ENCODE measurements at regions not wholly inside any gene's neighbourhood (a gene's known extent, or its start where the extent isn't known, plus 50 kb on each side); places are given as distances from the start of the nearest gene placed in this dataset.
"Not testable (repeated sequence)": the region's sequence is repeated elsewhere in the genome, so short reads cannot be mapped to it uniquely, and the experiment has no call there.

DNA sequence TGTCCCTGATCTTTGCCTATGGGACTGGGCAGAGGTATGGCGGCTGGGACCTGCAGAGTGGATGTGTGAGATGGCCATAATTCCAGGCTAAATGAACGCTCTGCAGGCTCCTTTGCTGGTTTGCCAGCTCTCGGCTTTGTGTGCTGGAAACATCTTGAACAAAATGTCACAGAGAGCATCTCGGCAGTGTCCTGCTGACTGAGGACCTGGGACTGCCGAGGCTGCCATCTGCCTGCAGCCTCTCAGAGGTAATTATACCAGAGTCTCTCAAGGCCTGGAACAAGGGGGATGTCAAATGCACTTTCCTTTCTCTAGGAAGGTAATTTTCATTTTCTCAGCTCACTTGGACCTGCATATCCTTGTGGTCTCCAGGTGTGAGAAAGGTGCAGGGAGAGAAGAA is 354.2 kb downstream of the PDCD6IP start:
- Histone ChIP-seq H3K4me1 (no peaks in the 10 kb centered on the region), H3K27me3 (no peaks in the 10 kb centered on the region), H3K9me3 (no peaks in the 10 kb centered on the region), H3K4me3 (no peak overlapping the region), H3K36me3 (no peaks in the 10 kb centered on the region), H3K27ac (no peak overlapping the region)
- intact Hi-C loops (cut with DNase I), result no loop called here
- TF ChIP-seq, protein P1, sequence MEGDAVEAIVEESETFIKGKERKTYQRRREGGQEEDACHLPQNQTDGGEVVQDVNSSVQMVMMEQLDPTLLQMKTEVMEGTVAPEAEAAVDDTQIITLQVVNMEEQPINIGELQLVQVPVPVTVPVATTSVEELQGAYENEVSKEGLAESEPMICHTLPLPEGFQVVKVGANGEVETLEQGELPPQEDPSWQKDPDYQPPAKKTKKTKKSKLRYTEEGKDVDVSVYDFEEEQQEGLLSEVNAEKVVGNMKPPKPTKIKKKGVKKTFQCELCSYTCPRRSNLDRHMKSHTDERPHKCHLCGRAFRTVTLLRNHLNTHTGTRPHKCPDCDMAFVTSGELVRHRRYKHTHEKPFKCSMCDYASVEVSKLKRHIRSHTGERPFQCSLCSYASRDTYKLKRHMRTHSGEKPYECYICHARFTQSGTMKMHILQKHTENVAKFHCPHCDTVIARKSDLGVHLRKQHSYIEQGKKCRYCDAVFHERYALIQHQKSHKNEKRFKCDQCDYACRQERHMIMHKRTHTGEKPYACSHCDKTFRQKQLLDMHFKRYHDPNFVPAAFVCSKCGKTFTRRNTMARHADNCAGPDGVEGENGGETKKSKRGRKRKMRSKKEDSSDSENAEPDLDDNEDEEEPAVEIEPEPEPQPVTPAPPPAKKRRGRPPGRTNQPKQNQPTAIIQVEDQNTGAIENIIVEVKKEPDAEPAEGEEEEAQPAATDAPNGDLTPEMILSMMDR (IDR thresholded peaks at IDR 0.05), result no peak
- no peak for DNase-seq (ENCODE audit: low spot score in 2 of 2)

DNA sequence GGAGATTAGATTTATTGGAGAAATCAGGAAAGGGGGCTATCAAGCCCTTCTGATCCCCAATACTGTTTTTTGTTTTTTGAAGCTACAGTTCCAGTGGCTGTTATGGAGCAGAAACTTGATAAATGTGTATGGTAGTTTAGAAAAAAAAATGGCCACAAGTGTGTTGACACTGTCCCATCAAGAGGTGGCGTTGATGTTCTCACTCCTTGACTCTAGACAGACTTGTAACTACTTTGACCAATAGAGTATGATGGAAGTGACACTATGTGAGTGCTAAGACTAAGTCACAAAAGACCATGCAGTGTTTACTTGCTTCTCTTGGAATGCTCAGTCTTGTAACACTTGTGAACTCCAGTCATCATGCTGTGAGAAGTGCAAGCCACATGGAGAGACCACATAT is 356.7 kb downstream of the PDCD6IP start:
- Histone ChIP-seq H3K9me3 (no peaks in the 10 kb centered on the region), H3K27me3 (no peaks in the 10 kb centered on the region), H3K36me3 (no peaks in the 10 kb centered on the region), H3K27ac (no peak overlapping the region), H3K4me3 (no peak overlapping the region), H3K4me1 (no peaks in the 10 kb centered on the region)
- no peak for DNase-seq (ENCODE audit: low spot score in 2 of 2)
- intact Hi-C loops (cut with DNase I), result no loop called here
- TF ChIP-seq, protein P1 (IDR thresholded peaks at IDR 0.05), result no peak

DNA sequence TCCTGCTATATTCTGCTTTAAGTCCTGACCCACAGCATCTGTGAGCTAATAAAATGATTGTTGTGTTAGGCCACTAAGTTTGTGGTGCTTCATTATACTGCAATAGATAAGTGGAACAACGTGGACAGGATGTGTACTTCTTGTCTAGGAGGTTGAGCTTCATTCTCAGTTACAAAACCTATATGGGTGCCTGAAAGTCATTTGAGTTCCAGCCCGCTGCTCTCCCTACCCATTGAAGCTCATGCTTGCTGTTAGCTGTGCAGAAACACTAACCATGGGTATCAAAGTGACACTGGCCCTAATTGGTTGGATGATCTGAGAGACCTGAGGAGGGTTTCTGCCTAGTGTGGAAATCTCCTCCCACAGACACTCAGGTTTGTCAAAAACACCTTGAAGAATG is 357.2 kb downstream of the PDCD6IP start:
- Histone ChIP-seq H3K36me3 (no peaks in the 10 kb centered on the region), H3K27ac (no peak overlapping the region), H3K9me3 (no peaks in the 10 kb centered on the region), H3K27me3 (no peaks in the 10 kb centered on the region), H3K4me3 (no peak overlapping the region), H3K4me1 (no peaks in the 10 kb centered on the region)
- TF ChIP-seq, protein P1 (IDR thresholded peaks at IDR 0.05), result no peak
- intact Hi-C loops (cut with DNase I), result no loop called here
- DNase-seq (ENCODE audit: low spot score in 2 of 2), result no peak

DNA sequence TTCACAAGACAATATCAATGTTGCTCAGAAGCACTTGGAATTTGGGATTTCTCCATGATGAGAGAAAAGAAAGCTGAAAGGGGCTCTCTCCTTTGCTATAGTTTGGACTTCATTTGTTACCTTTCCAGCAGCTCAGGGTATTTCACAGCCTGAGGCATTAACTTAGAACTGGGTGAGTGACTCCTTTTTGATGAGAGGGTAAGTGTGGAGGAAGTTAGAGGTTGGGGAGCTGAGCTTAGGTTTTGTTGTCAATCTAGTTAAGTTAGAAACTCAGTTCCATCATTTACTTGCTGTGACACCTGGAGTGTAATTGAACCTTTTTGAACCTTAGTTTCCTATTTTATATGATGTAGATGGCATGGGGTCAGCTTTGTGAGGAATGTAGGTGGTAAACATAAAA is 359.1 kb downstream of the PDCD6IP start:
- Histone ChIP-seq H3K36me3 (no peaks in the 10 kb centered on the region), H3K4me3 (no peak overlapping the region), H3K27ac (no peak overlapping the region), H3K27me3 (no peaks in the 10 kb centered on the region), H3K9me3 (no peaks in the 10 kb centered on the region), H3K4me1 (no peaks in the 10 kb centered on the region)
- no peak for DNase-seq (ENCODE audit: low spot score in 2 of 2)
- TF ChIP-seq, protein P1 (IDR thresholded peaks at IDR 0.05), result no peak
- intact Hi-C loops (cut with DNase I), result no loop called here

DNA sequence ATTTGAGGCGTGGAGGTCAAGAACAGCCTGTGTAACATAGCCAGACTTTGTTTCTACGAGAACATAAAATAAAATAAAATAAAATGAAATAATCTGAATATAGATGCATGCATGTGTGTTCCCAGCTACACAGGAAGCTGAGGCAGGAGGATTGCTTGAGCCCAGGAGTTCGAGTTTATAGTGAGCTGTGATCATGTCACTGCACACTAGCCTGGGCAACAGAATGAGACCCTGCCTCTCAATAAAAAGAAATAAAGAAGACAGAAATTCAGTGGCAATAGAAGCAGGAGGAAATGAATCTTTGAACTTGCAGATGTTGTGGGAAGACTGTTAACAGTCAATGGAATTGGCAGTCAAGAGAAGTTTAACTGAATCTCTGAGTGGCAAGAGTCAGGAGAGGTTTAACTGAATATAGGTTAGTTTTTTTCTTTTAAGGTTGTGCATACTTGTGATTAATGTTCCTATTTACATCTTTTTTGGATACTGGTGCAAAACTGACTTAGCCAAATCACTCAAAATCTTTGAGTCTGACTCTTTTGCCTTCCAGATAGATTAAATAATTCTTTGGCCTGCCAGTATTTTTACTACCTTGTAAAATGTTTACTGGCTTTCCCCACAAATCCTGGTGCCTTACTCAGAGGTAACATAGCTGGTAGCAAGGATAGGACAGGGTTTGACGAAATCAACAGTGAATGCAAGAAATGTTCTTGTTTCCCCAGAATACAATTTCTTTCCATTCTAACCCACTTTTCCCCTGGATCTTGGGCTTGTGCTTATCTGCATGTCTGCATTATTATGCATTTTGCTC is 361.4 kb downstream of the PDCD6IP start:
- no peak for DNase-seq (ENCODE audit: low spot score in 2 of 2)
- H3K36me3 ChIP-seq, result no peaks in the 10 kb centered on the region
- TF ChIP-seq, protein P1 (IDR thresholded peaks at IDR 0.05), result no peak
- no peak overlapping the region for H3K4me3 ChIP-seq
- H3K27me3 ChIP-seq, result no peaks in the 10 kb centered on the region
- H3K27ac ChIP-seq, result no peak overlapping the region
- no peaks in the 10 kb centered on the region for H3K9me3 ChIP-seq
- intact Hi-C loops (cut with DNase I), result no loop called here
- H3K4me1 ChIP-seq, result no peaks in the 10 kb centered on the region

DNA sequence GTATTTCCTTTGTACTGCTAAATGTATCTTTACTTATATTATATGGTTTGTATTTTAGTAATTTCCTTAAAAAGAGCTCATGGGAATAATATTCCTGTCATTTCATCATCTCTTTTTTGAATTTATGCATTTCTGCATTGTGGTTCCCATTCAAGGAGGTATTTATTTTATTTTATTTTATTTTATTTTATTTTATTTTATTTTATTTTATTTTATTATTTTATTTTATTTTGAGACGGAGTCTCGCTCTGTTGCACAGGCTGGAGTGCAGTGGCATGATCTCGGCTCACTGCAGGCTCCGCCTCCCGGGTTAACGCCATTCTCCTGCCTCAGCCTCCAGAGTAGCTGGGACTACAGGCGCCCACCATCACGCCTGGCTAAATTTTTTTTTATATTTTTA is 371.2 kb downstream of the PDCD6IP start:
- H3K36me3 ChIP-seq; H3K9me3 ChIP-seq; H3K27me3 ChIP-seq; H3K4me3 ChIP-seq; H3K4me1 ChIP-seq; intact Hi-C loops (cut with DNase I); H3K27ac ChIP-seq; DNase-seq (ENCODE audit: low spot score in 2 of 2): not testable (repeated sequence)

Measured in ascending aorta (tissue), 2 donors.